ENCODE measurements at regions not wholly inside any gene's neighbourhood (a gene's known extent, or its start where the extent isn't known, plus 50 kb on each side); places are given as distances from the start of the nearest gene placed in this dataset.

GRCh38 chr22:48712558-48713271 is 1115.0 kb downstream of the BRD1 start:
- DNase-seq (ENCODE audit: low read depth in 2 of 2), result no peak

GRCh38 chr22:48711669-48712068 is 1116.0 kb downstream of the BRD1 start:
- no peak for DNase-seq (ENCODE audit: low read depth in 2 of 2)

GRCh38 chr22:48711031-48711431 is 1116.6 kb downstream of the BRD1 start:
- no peak for DNase-seq (ENCODE audit: low read depth in 2 of 2)

DNA sequence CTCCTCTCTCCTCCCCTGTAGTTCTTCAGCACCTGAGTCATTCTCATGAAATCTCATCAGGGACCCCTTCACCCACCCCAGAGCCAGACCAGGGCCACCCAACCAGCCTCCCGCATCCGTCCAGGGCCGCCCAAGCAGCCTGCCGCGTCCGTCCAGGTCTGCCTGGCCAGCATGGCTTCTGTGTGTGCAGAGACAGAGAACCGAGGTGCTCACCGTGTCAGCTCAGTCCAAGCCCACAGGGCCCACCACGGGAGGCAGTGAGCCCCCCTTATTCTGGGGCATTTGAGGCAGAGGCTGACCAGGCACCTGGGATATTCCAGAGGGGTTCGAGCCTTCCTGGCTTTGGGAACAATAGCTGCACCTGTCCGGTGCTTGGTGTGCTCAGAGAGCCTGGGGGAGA is 1117.3 kb downstream of the BRD1 start:
- DNase-seq (ENCODE audit: low read depth in 2 of 2), result no peak

- DNase-seq (ENCODE audit: low read depth in 2 of 2), result no peak
These were observed 1117.7 kb downstream of the BRD1 start for GRCh38 chr22:48709976-48710375.

DNA sequence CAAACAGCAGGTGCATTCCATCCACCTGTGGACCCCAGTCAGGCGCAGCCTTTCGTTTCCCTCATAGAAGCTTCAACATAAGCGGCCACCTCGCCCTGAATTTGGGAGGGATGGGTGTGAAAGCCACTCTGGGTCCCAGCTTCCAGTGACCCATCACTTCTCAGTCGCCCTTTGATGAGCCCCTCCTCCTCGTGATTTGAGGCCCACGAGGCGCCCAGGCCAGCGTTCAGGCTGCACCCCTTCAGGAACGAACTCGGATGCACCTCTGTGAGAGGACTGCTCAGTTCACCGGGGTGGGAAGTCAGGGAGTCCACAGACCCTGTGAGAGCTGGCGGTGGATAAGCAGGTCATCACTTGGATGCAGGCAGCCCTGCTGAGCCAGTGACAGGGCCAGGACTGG is 1118.2 kb downstream of the BRD1 start:
- DNase-seq (ENCODE audit: low read depth in 2 of 2), result no peak

GRCh38 chr22:48708558-48709245 is 1119.0 kb downstream of the BRD1 start:
- DNase-seq (ENCODE audit: low read depth in 2 of 2), result no peak

DNA sequence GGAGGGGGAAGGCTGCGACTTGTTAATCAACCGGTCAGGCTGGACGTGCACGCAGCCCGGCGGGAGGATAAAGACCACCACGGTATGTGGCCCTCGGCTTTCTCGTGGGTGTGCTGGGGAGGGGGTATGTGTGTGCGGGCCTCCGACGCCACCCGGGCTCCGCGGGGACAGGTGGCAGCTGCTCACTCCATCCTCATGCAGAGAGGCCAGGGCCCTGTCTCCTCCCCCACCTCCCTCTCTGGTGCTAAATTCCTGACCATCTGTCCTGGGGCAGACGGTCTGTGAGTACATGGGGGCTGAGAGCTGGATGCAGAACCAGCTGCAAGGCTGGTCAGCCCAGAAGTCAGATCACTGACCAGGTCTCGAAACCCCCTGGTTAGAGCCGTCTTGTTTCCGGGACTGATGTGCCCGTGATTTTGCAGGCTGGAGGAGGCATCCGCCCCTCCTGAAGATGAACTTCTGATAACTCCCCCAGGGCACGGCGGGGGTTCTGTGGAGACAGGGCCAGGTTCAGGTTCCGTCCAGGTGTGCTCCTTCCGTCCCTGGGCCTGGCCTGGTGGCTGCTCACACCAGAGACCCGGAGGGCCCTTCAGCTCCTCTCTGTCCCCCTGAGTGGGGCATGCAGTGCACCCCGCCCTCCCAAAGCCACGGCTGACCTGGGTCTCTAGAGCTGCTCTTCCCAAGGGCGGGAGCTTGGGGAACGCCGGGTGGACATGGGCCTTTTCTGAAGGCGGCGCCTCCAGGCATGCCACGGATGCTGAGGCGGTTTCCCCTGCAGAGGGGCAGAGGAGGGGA is 1119.7 kb downstream of the BRD1 start:
- no peak for DNase-seq (ENCODE audit: low read depth in 2 of 2)

DNA sequence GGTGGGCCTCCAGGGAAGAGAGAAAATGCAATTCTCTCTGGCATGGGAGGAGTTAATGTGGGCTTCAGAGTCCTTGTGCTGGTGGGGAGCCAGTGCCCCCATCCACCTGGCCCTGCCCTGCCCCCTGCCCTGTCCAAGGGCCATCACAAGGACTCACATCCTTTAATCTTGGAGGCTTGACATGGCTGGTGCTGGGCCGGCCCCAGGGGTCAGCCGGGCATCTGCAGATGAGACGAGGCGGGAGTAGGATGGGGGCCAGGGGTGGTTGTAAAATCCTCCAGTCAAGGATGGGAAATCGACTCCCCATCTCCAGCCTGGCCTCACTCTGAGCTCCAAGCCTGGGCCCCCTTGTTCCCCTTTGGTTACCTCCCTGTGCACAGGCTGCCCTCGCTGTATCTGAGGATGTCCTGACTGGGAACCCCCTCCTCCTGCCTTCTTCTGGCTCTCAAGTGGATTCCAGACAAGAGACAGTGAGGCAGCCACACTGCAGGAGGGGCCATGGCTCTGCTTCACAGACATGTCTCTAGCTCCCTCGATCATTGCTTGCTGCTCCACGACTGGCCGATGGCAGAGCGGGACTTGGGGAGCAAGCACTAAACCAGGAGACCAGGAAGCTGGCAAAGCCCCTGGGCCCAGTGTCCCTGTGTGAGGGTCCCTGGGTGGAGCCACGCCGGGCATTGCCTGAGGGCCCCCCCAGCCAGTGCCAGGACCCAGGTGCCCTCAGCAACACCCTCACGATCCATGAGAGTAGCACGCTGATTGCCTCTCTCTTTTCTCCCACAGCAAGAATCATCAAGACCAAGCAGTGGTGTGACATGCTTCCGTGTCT is 1120.5 kb downstream of the BRD1 start:
- no peak for DNase-seq (ENCODE audit: low read depth in 2 of 2)

GRCh38 chr22:48705917-48706605 is 1121.6 kb downstream of the BRD1 start:
- DNase-seq (ENCODE audit: low read depth in 2 of 2), result no peak

- DNase-seq (ENCODE audit: low read depth in 2 of 2), result no peak
These were observed 1122.3 kb downstream of the BRD1 start for GRCh38 chr22:48705159-48705916.

DNA sequence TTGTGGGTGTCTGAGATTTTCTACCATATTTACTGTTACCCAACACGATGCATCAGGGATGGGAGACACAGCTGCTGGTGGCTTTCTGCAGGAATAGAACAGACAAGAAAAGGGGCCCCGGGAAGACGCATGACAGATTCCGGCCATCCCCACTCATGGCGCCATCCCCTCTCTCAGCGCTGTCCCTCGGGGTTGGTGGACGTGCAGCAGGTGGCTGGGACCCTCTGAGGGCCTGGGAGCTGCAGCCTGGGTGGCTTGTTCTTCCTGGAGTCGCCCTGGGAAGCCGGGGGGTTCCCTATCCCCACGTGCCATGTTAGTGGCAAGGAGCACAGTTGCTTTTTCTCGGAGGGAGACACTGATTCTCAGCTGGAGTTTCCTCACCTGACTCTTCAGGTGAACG is 1123.3 kb downstream of the BRD1 start:
- no peak for DNase-seq (ENCODE audit: low read depth in 2 of 2)

- DNase-seq (ENCODE audit: low read depth in 2 of 2), result no peak
These were observed 1124.3 kb downstream of the BRD1 start for GRCh38 chr22:48703265-48703941.

- DNase-seq (ENCODE audit: low read depth in 2 of 2), result no peak
These were observed 1125.0 kb downstream of the BRD1 start for GRCh38 chr22:48702573-48703264.

GRCh38 chr22:48701296-48702030 is 1126.2 kb downstream of the BRD1 start:
- DNase-seq (ENCODE audit: low read depth in 2 of 2), result no peak

DNA sequence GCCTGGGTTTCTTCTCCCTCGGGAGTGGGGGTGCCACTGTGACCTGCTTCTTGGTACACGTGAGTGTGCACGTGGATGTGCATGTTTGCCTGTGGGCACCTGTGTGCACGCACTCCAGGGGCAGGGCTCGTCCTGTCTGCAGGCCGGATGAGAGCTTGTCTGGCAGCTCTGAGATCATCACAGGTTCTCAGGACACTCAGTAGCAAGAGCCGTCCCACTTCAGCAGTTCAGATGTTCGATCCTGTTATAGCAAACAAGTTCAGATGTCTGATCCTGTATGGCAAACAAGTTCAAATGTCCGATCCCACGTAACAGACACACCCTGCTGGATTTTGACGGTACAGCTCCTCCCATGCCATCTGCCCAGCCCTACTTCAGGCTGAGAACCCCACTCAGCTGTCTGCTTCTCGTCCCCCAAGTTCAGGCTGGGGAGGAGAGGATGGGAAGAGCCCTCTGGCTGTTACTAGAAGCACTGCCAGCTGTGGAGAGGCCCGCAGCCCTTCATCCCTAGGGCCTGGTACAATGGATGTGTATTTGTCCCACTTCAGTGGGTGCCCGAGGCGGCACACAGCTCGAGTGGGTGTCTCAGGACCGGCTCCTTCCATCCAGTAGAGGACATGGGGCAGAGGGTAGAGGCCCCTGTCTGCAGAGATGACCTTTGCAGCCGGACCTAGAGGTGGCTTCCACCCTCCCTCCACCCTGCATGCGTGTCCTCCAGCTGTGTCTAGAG is 1126.9 kb downstream of the BRD1 start:
- no peak for DNase-seq (ENCODE audit: low read depth in 2 of 2)

GRCh38 chr22:48700180-48700565 is 1127.5 kb downstream of the BRD1 start:
- no peak for DNase-seq (ENCODE audit: low read depth in 2 of 2)

DNA sequence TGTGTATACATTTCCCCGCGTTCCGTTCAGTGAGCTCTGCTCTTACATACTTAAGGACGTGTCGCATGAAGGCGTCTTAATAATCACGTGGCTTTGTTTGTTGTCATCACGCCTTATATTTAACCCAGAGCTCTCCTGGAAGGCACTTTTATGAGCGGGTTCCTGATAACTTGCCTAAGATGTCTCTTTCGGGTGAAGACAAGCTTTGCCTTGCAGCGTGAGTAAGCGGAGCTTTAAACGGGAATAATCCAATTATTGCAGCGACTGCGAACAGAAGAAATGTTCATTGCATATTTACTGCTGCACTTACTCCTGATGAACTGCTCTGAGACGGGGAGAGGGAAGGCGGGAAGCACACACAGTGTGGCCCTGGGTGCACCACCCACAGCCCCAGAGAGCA is 1128.2 kb downstream of the BRD1 start:
- DNase-seq (ENCODE audit: low read depth in 2 of 2), result no peak

Data from dermis microvascular lymphatic vessel endothelial cell (primary cell).